Esophagus squamous epithelium (tissue), 5 donors: ENCODE measurements at regions not wholly inside any gene's neighbourhood (a gene's known extent, or its start where the extent isn't known, plus 50 kb on each side); places are given as distances from the start of the nearest gene placed in this dataset.

Source experiments
- DNase-seq: peaks from one replicate; lab custom pipeline; 2025; lab: John Stamatoyannopoulos, UW
- H3K27ac ChIP-seq, 4 donors: fragments of 200-600 bp; sonication (generic); one replicate each; pipeline ENCODE4 v1.5.1; 2016 to 2019; ENCODE audit warnings: mild to moderate bottlenecking in 1 of 4
- H3K27me3 ChIP-seq, 4 donors: fragments of 200-600 bp; sonication (generic); 1 replicate in 3 of 4; 2 replicates in 1 of 4; pipeline versions ENCODE4 v1.5.1 to v1.6.0; 2017 to 2021; ENCODE audit warnings: antibody characterized with exemption in 1 of 4
- H3K36me3 ChIP-seq, 3 donors: fragments of 200-600 bp; sonication (generic); one replicate each; pipeline ENCODE4 v1.5.1; 2016 to 2019
- H3K4me1 ChIP-seq, 3 donors: fragments of 200-600 bp; sonication (generic); one replicate each; pipeline ENCODE4 v1.5.1; 2017 to 2019
- H3K4me3 ChIP-seq, 4 donors: fragments of 200-600 bp; sonication (generic); 1 replicate in 3 of 4; 2 replicates in 1 of 4; pipeline ENCODE4 v1.5.1; 2016 to 2019; ENCODE audit warnings: mild to moderate bottlenecking in 2 of 4, moderate library complexity in 1 of 4
- H3K9me3 ChIP-seq, 3 donors: fragments of 200-600 bp; sonication (generic); one replicate each; pipeline ENCODE4 v1.5.1; 2016 to 2019
- POLR2A ChIP-seq, 4 donors: fragments of 450-650 bp; IDR thresholded peaks; one replicate each; pipeline ENCODE4 v1.6.1; 2017; ENCODE audit warnings: antibody characterized with exemption in 4 of 4, mild to moderate bottlenecking in 4 of 4, moderate library complexity in 3 of 4
- WGBS, 2 donors: methylation state at CpG; one replicate each; pipeline ENCODE4 v1.1.5; 2018; 5-methylcytosine and 5-hydroxymethylcytosine counted together
- intact Hi-C: fragments of 100-400 bp; cut with DNase I; formaldehyde crosslinking; loops from one replicate; pipeline ENCODE4 v1.15.0; 2022
- TF ChIP-seq, protein P1 (sequence below), 6 experiments: fragments of 450-650 bp in 4 of 6; fragments of 200-600 bp in 2 of 6; sonication (generic) in 2 of 6; IDR thresholded peaks; one replicate each; pipeline ENCODE4 v1.5.1; 2016 to 2019; ENCODE audit warnings: antibody characterized with exemption in 6 of 6, mild to moderate bottlenecking in 4 of 6, moderate library complexity in 4 of 6
- donor health status: DM: yes; HTN: yes; CAD: no.

DNA sequence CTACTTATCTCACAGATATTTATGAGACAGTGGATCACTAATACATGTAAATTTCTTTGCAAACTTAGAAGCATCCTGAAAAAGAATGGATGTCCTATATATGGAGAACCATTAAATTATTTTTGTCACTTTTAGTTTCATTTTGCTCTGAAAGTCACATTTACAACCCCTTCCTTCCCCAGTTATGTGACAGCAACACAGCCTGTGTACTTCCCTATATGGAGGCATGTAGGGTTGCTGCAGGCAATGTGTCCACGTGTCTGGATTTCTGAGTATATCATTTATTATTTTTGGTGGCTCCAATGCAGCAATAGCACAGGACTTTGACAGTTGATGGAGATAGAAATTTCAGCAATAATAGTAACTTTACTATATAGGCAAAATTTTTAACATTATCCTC lies 156.4 kb downstream of the ST8SIA4 start:
- Histone ChIP-seq H3K4me1 (no peaks in the 10 kb centered on the region), H3K9me3 (no peaks in the 10 kb centered on the region), H3K36me3 (no peaks in the 10 kb centered on the region), H3K27ac (no peak overlapping the region), H3K27me3 (no peaks in the 10 kb centered on the region), H3K4me3 (no peak overlapping the region)
- TF ChIP-seq, protein P1, sequence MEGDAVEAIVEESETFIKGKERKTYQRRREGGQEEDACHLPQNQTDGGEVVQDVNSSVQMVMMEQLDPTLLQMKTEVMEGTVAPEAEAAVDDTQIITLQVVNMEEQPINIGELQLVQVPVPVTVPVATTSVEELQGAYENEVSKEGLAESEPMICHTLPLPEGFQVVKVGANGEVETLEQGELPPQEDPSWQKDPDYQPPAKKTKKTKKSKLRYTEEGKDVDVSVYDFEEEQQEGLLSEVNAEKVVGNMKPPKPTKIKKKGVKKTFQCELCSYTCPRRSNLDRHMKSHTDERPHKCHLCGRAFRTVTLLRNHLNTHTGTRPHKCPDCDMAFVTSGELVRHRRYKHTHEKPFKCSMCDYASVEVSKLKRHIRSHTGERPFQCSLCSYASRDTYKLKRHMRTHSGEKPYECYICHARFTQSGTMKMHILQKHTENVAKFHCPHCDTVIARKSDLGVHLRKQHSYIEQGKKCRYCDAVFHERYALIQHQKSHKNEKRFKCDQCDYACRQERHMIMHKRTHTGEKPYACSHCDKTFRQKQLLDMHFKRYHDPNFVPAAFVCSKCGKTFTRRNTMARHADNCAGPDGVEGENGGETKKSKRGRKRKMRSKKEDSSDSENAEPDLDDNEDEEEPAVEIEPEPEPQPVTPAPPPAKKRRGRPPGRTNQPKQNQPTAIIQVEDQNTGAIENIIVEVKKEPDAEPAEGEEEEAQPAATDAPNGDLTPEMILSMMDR (IDR thresholded peaks at IDR 0.05): no peak
- no peak for TF ChIP-seq POLR2A (IDR thresholded peaks at IDR 0.05)
- DNase-seq: no peak
- intact Hi-C loops: no loop called here
- WGBS, 2 donors: 31 to 36% methylated on average over 1 of the region's 1 CpG

DNA sequence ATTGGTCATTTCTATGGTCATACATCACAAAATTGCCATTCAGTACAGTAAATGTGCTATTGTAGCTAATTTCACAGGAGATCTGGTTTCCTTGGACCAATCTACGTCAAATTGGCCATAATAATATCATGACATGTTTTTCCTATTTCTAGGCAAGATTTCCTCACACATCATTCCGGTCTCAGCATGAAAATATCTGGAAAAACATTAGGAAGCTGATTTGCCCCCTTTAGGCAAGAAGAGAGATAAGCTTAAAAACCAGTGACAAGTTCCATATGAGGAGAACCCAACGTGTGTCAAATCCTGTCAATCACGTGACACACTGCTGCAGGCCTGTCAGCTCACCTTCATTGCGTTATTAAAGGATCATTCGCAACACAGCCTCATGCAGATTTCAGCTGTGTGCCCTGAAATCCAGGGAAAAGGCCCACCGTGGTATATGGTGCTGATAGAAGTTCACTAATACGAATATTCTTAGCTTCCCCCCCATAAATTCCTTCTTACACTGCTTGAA lies 153.3 kb downstream of the ST8SIA4 start:
- H3K27me3 ChIP-seq: no peaks in the 10 kb centered on the region
- intact Hi-C loops: no loop called here
- no peak for DNase-seq
- no peaks in the 10 kb centered on the region for H3K36me3 ChIP-seq
- TF ChIP-seq, protein P1 (IDR thresholded peaks at IDR 0.05): no peak
- TF ChIP-seq POLR2A (IDR thresholded peaks at IDR 0.05): no peak
- no peak overlapping the region for H3K27ac ChIP-seq
- 77 to 83% methylated on average over 8 of the region's 8 CpGs for WGBS, 2 donors
- no peaks in the 10 kb centered on the region for H3K9me3 ChIP-seq
- no peaks in the 10 kb centered on the region for H3K4me1 ChIP-seq
- H3K4me3 ChIP-seq: no peak overlapping the region

- DNase-seq: no peak
- Histone ChIP-seq H3K4me1 (no peaks in the 10 kb centered on the region), H3K4me3 (no peak overlapping the region), H3K27ac (no peak overlapping the region), H3K9me3 (no peaks in the 10 kb centered on the region), H3K36me3 (no peaks in the 10 kb centered on the region), H3K27me3 (no peaks in the 10 kb centered on the region)
- WGBS, 2 donors: 64 to 76% methylated on average over 2 of the region's 2 CpGs
- no peak for TF ChIP-seq POLR2A (IDR thresholded peaks at IDR 0.05)
- TF ChIP-seq, protein P1 (IDR thresholded peaks at IDR 0.05): no peak
- intact Hi-C loops: no loop called here
Measured at GRCh38 chr5:100755435-100755834, 147.6 kb downstream of the ST8SIA4 start.
